Gastroesophageal sphincter (tissue), 4 donors: ENCODE measurements at regions not wholly inside any gene's neighbourhood (a gene's known extent, or its start where the extent isn't known, plus 50 kb on each side); places are given as distances from the start of the nearest gene placed in this dataset.
A peak's percentile ranks its signal among the peaks of the same experiment; 100 is the strongest.

Source experiments
- ATAC-seq: fragments of 150-250 bp; one replicate; pipeline ENCODE4 v1.9.1; 2016; ENCODE audit warnings: mild to moderate bottlenecking, moderate library complexity
- H3K27ac ChIP-seq, 4 donors: fragments of 200-600 bp; sonication (generic) in 3 of 4; 1 replicate in 3 of 4; 2 replicates in 1 of 4; pipeline ENCODE4 v1.5.1; 2016 to 2019
- H3K27me3 ChIP-seq: fragments of 200-600 bp; sonication (generic); one replicate; pipeline ENCODE4 v1.5.1; 2019
- H3K36me3 ChIP-seq, 2 donors: fragments of 200-600 bp; sonication (generic); one replicate each; pipeline ENCODE4 v1.5.1; 2019; ENCODE audit warnings: control low read depth in 1 of 2
- H3K4me1 ChIP-seq, 3 donors: fragments of 200-600 bp; sonication (generic); 1 replicate in 2 of 3; 2 replicates in 1 of 3; pipeline ENCODE4 v1.5.1; 2016 to 2019; ENCODE audit warnings: control low read depth in 2 of 3
- H3K4me3 ChIP-seq, 2 donors: fragments of 200-600 bp; sonication (generic); one replicate each; pipeline ENCODE4 v1.5.1; 2019; ENCODE audit warnings: mild to moderate bottlenecking in 1 of 2, moderate library complexity in 1 of 2
- H3K9me3 ChIP-seq, 3 donors: fragments of 200-600 bp; sonication (generic); one replicate each; pipeline ENCODE4 v1.5.1; 2017 to 2019; ENCODE audit warnings: control low read depth in 2 of 3
- CTCF ChIP-seq, 4 experiments: fragments of 200-600 bp in 2 of 4; fragments of 450-650 bp in 2 of 4; sonication (generic) in 1 of 4; IDR thresholded peaks; one replicate each; pipeline ENCODE4 v1.5.1; 2017 to 2019; ENCODE audit warnings: antibody characterized with exemption in 4 of 4, mild to moderate bottlenecking in 2 of 4, moderate library complexity in 2 of 4
- EP300 ChIP-seq: sonication (generic); formaldehyde crosslinking; IDR thresholded peaks from one replicate; pipeline ENCODE4 v1.6.1; 2017; ENCODE audit warnings: antibody characterized with exemption, mild to moderate bottlenecking
- POLR2A ChIP-seq, 2 donors: fragments of 450-650 bp; IDR thresholded peaks; one replicate each; pipeline ENCODE4 v1.6.1; 2017; ENCODE audit warnings: antibody characterized with exemption in 2 of 2, mild to moderate bottlenecking in 2 of 2, moderate library complexity in 1 of 2
- POLR2AphosphoS5 ChIP-seq: sonication (generic); formaldehyde crosslinking; IDR thresholded peaks from one replicate; pipeline ENCODE4 v1.6.1; 2017; ENCODE audit warnings: antibody characterized with exemption
- WGBS, 2 donors: methylation state at CpG; one replicate each; pipeline ENCODE4 v1.1.5; 2018; ENCODE audit warnings: low coverage in 1 of 2; 5-methylcytosine and 5-hydroxymethylcytosine counted together

- no peaks in the 10 kb centered on the region for H3K4me1 ChIP-seq
- no peak for ATAC-seq
- no peaks in the 10 kb centered on the region for H3K9me3 ChIP-seq
- no peak overlapping the region for H3K4me3 ChIP-seq
- TF ChIP-seq POLR2AphosphoS5 (no peak), CTCF (IDR thresholded peaks at IDR 0.05) (no peak), POLR2A (IDR thresholded peaks at IDR 0.05) (no peak), EP300 (no peak)
- H3K36me3 ChIP-seq, result no peaks in the 10 kb centered on the region
- H3K27ac ChIP-seq, result no peak overlapping the region
- no peaks in the 10 kb centered on the region for H3K27me3 ChIP-seq
Observed at GRCh38 chr6:91293395-91293794, 706.5 kb upstream of the MAP3K7 start.

- WGBS, 2 donors, result 18 to 31% methylated on average over 3 to 4 of the region's 4 CpGs
Observed at GRCh38 chr6:91291071-91291470, 704.2 kb upstream of the MAP3K7 start.

GRCh38 chr6:91288741-91289140 is 701.9 kb upstream of the MAP3K7 start:
- Histone ChIP-seq H3K4me1 (no peaks in the 10 kb centered on the region), H3K9me3 (no peaks in the 10 kb centered on the region), H3K36me3 (no peaks in the 10 kb centered on the region), H3K27me3 (no peaks in the 10 kb centered on the region), H3K4me3 (no peak overlapping the region), H3K27ac (no peak overlapping the region)
- 53 to 83% methylated on average over 1 to 2 of the region's 2 CpGs for WGBS, 2 donors
- ATAC-seq, result no peak
- TF ChIP-seq POLR2A (IDR thresholded peaks at IDR 0.05) (no peak), POLR2AphosphoS5 (no peak), EP300 (no peak), CTCF (IDR thresholded peaks at IDR 0.05) (no peak)

More at GRCh38 chr6:91291071-91291470, 704.2 kb upstream of the MAP3K7 start:
- H3K9me3 ChIP-seq, result no peaks in the 10 kb centered on the region
- no peaks in the 10 kb centered on the region for H3K4me1 ChIP-seq
- TF ChIP-seq POLR2AphosphoS5 (no peak), CTCF (IDR thresholded peaks at IDR 0.05) (no peak), EP300 (no peak), POLR2A (IDR thresholded peaks at IDR 0.05) (no peak)
- no peak overlapping the region for H3K27ac ChIP-seq
- H3K4me3 ChIP-seq, result no peak overlapping the region
- no peaks in the 10 kb centered on the region for H3K36me3 ChIP-seq
- ATAC-seq, result peak; percentile 24
- H3K27me3 ChIP-seq, result no peaks in the 10 kb centered on the region

GRCh38 chr6:91281901-91282300 is 695.0 kb upstream of the MAP3K7 start:
- H3K4me3 ChIP-seq, result no peak overlapping the region
- no peaks in the 10 kb centered on the region for H3K36me3 ChIP-seq
- no peaks in the 10 kb centered on the region for H3K27me3 ChIP-seq
- no peak overlapping the region for H3K27ac ChIP-seq
- peaks cover 0 to 4% (median 0%) of the 10 kb centered on the region in 3 donors for H3K9me3 ChIP-seq
- TF ChIP-seq EP300, result no peak
- TF ChIP-seq CTCF (IDR thresholded peaks at IDR 0.05), result no peak
- TF ChIP-seq POLR2A (IDR thresholded peaks at IDR 0.05), result no peak
- no peak for TF ChIP-seq POLR2AphosphoS5
- no peaks in the 10 kb centered on the region for H3K4me1 ChIP-seq
- no peak for ATAC-seq

GRCh38 chr6:91280494-91280830 is 693.6 kb upstream of the MAP3K7 start:
- no peak for ATAC-seq
- WGBS, 2 donors, result 14 to 63% methylated on average over 1 to 3 of the region's 3 CpGs
- Histone ChIP-seq H3K4me1 (no peaks in the 10 kb centered on the region), H3K9me3 (peaks cover 0 to 4% (median 0%) of the 10 kb centered on the region in 3 donors), H3K27ac (no peak overlapping the region), H3K27me3 (no peaks in the 10 kb centered on the region), H3K4me3 (no peak overlapping the region), H3K36me3 (no peaks in the 10 kb centered on the region)
- TF ChIP-seq POLR2AphosphoS5 (no peak), CTCF (IDR thresholded peaks at IDR 0.05) (no peak), POLR2A (IDR thresholded peaks at IDR 0.05) (no peak), EP300 (no peak)
